ENCODE measurements at regions not wholly inside any gene's neighbourhood (a gene's known extent, or its start where the extent isn't known, plus 50 kb on each side); places are given as distances from the start of the nearest gene placed in this dataset.

DNA sequence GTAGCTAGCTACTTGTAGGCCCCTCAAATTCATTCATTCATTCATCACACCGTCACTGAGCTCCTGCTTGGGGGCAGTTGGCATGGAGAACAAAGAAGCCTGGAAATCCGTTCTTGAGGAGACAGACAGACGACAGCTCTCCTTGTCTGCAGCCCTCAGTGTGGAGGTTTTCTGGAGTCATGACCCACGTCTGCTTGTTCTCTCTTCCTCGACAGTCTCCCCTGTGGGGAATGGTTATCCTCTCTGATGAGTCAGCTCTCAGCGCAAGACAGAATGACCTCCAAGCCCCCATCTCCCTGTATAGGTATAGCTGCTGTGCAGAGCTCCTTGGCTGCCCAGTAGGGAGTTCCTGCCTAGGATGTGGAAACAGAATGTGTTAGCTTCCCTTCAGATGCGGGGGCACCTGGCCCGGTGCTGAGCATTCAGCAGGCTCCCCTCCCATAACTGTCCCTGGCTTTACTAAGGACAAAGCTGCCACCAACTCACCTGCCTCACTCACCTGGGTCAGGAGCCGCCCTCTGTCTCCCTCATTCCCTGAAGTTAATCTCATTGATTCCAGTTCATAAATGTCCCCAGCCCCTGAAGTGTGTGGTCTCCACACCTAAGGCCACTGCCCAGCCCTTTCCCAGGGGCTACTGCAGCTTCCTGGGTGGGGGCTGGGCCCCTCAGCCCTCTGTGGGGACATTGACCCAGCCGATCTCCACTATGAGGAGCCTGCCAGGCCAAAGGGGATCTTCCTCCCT lies 124.7 kb downstream of the ACKR3 start:
- DNase-seq, result no peak

- no peak for DNase-seq
Measured at GRCh38 chr2:236696834-236697233, 127.2 kb downstream of the ACKR3 start.

GRCh38 chr2:236698016-236698627 lies 128.5 kb downstream of the ACKR3 start:
- DNase-seq, result no peak

GRCh38 chr2:236700703-236701102 lies 131.1 kb downstream of the ACKR3 start:
- DNase-seq, result no peak

- DNase-seq, result peak; percentile 84
Measured at GRCh38 chr2:236702657-236703372, 133.2 kb downstream of the ACKR3 start.

DNA sequence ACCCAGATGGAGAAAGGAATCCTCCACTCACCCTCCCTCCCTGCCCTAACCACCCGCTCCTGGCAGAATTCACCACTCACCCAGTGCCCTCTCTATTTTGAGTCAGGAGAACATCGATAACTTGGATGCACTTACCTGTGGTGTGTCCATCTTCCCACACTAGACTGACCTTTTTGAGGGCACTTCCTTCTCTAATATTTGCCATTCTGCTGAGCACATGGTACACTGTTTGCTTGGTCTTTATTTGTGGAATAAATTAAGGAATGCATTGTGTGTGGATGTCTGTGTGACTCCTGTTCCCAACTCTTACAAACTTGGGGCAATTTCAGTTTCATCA lies 133.7 kb downstream of the ACKR3 start:
- no peak for DNase-seq

DNA sequence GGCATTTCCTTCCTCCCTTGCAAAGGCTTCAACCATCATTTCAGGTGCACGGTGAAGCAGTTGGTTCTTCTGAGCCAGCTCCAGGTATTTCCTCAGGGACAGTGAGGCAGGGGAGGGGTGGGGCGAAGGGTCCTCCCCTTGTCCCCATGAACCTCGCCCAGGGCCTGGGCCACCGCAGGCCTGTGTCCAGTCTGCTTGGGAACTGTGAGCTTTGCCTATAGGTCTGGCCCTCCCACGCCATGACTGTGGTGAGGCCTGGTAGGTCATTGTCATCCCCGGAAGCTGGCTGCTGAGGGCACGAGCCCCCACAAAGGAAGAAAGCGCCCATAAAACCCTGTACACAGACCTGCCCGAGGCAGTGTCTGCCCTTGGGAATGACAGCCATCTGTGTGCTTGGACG lies 134.3 kb downstream of the ACKR3 start:
- DNase-seq, result no peak

DNA sequence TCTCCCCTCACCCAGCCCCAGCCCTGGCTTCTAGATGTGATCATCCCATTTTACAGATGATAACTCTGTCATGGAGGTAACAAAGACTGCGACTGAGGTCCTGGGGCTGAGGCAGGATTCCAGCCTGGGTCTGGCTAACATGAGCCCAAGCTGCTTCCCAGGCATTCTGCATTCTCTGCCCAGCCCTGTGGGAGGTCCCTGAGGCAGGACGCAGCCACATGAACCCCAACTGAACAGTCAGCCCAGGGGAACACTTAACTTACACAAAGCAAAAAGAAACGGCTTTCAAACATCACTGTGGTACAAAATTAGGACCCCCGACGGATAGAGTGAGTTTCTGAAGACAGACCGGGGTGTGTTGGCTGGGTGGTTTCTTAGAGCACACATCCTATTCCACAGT lies 135.3 kb downstream of the ACKR3 start:
- DNase-seq, result no peak

DNA sequence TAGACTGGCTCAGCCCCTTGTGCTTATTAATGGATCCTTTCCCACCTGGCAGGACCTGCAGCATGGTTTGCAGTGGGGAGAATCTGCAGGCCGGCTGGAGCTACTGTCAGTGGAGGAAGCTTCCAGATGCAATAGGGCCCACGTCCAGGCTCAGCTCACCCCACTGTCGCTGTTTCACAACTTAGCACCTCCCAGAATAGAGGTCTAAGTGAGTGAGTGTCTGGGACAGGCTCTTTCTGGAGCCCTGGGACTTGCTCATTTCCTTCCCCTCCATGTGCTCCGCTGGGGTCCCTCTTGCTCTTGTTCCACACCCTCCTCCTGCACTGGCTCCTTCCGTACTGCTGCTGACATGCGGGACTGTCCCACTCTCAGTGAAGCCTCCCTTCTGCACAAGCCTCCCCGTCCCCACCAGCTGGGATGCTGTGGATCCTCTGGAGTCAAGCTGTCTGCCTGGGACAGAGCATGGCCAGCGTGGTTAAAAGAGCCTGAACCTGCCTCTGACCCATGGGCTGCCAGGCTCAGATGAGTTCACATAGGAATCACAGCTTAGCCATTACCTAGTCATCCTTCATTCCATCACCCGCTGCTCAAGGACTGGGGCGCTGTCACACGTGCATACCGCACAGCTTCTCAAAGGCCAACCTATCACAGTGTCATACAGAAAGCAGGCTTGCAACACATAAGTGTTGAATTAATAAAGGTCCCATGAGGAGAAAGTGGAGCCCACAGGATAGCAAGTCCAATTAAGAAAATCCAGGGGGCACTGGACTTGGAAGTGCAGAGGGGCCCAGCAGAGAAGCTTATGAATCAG lies 135.9 kb downstream of the ACKR3 start:
- no peak for DNase-seq

- DNase-seq, result peak; percentile 22
Measured at GRCh38 chr2:236706288-236706687, 136.7 kb downstream of the ACKR3 start.

GRCh38 chr2:236706803-236707202 lies 137.2 kb downstream of the ACKR3 start:
- DNase-seq, result no peak

- DNase-seq, result no peak
Measured at GRCh38 chr2:236711440-236711839, 141.8 kb downstream of the ACKR3 start.

- DNase-seq, result no peak
Measured at GRCh38 chr2:236712304-236712703, 142.7 kb downstream of the ACKR3 start.

DNA sequence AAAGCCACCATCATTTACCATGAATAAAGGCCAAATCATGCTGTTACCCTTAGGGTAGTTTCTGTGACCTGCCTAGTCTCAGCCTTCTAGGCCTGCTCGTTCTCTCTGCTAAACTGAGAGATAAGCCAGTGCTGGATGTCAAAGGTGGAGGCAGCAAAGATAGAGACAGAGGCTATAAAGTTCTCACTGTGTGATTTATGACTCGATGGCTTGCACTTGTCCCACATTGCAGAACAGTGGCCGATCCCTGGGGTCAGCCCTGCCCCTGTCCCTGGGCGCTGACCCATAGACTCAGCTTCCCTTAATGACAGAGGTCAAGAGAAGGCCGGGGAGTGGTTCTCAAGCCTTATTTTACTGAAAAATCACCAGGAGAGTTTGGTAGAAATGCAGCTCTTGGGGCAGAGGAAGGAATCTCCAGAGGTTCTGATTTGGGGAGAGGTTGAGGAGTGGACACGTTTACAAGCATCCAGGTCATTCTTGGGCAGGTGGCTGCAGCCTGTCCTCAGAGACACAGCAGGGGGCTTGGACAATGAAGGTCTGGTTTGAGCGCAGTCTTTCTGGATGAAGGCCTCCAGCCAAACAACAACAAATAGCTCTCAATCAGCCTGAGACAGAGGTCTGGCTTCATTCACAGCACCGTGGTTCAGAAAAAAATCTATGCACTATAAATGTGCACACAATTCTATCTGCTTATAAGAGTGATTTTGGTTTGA lies 143.5 kb downstream of the ACKR3 start:
- DNase-seq, result no peak

- DNase-seq, result no peak
Measured at GRCh38 chr2:236714080-236714479, 144.5 kb downstream of the ACKR3 start.

GRCh38 chr2:236715077-236715476 lies 145.5 kb downstream of the ACKR3 start:
- peak; percentile 17 for DNase-seq

DNA sequence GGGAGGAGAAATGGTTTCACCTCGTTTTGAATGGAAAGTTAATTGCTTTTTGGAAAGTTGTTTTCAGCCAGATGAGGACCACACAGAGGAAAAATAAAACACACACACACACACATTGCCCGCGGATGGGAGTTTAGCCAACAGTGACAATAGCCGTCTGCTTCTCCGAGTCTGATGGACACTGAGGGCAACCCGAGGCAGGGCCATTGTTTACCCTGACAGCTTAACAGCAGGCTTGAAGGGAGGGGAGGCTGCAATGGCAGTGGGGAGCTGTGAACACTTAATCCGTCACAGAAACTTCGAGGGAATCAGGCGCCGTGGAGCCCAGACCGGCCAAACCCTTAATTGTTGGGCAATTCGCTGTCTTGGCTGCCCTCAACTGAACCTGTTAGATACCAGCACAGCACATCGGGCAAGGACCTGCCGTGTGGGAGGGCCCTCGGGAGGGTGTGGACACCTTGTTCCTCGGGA lies 145.9 kb downstream of the ACKR3 start:
- no peak for DNase-seq

- no peak for DNase-seq
Measured at GRCh38 chr2:236717120-236717519, 147.5 kb downstream of the ACKR3 start.

GRCh38 chr2:236717729-236718128 lies 148.1 kb downstream of the ACKR3 start:
- no peak for DNase-seq

DNA sequence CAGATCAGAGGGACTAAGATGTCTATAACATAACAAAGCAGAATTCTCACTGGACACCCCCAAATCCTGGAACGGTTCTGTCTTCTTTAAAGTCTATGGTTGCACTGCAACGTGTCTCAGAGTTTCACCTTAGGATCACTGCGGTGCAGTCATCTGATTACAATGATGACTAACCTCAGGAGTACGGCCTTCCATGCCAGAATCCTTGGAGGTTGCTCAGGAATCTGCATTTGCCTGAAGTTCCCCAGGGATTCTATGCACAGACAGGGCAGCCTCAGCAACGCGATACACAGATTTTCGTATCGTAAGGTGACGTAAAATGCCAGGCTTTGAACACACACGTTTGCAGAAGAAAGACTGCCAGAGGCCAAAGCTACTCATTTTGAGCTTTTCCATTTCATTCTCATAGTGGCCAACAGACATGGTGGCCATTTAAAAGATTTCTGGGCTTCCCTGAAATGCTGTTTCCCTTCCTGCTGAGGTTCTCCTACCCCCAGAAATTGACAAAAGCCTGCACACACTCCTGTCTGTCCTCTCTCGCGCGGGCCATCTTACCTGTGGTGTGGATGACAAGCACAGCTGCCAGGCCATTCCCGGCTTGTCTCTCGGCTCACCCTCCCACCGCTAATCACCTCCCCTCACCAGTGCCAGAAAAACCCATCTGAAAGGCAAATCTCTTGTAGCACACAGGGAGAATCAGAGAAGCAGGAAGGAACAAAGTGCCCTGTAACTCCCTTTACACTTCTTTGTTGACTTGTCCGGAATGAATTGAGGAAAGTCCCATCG lies 148.8 kb downstream of the ACKR3 start:
- no peak for DNase-seq

DNA sequence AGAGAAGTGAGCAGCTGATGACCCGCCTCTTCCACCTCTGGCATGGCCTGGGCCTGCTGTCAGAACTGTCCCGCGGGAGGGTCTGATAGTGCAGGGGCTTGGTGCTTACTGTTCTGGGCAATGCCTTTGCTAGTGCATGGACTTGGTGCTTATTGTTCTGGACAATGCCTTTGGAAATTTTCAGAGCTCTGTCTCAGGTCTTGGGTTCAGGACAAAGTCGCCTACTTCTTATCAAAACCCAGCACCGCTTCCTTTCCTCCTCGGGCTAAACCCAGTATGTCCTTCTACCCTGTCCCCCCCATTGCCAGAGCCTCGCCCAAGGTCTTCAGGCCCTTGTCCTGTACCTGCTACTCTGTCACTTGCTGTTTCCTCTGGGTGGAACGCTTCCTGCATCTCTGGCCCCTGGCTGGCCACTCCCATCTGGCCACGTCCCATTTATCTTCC lies 149.6 kb downstream of the ACKR3 start:
- no peak for DNase-seq
